ENCODE measurements at regions not wholly inside any gene's neighbourhood (a gene's known extent, or its start where the extent isn't known, plus 50 kb on each side); places are given as distances from the start of the nearest gene placed in this dataset.

GRCh38 chr3:152638707-152639450 lies 196.1 kb upstream of the P2RY1 start:
- Histone ChIP-seq H3K36me3 (ENCODE audit: control insufficient read depth in 1 of 2, insufficient read depth in 2 of 2, low read length in 2 of 2) (no peaks in the 10 kb centered on the region), H3K9ac (ENCODE audit: low read length) (no peak overlapping the region), H3K4me1 (ENCODE audit: control insufficient read depth in 1 of 2, insufficient read depth in 2 of 2, low read length in 2 of 2) (no peaks in the 10 kb centered on the region), H3K27ac (ENCODE audit: low read depth, low read length) (no peak overlapping the region), H3K9me2 (ENCODE audit: insufficient read depth) (no peaks in the 10 kb centered on the region), H4K20me1 (ENCODE audit: insufficient read depth) (no peaks in the 10 kb centered on the region), H3K27me3 (ENCODE audit: insufficient read depth, low read length) (no peaks in the 10 kb centered on the region), H3K9me3 (ENCODE audit: control insufficient read depth in 1 of 2, insufficient read depth in 1 of 2, low read depth in 1 of 2, low read length in 2 of 2) (no peaks in the 10 kb centered on the region), H2AFZ (ENCODE audit: low read depth, low read length, poor library complexity, severe bottlenecking) (no peak overlapping the region), H3K79me2 (ENCODE audit: insufficient read depth, low read length) (no peaks in the 10 kb centered on the region), H3K4me2 (ENCODE audit: low read length) (no peak overlapping the region), H3K4me3 (replicated peaks in 1 of 2; ENCODE audit: low read depth in 1 of 2, low read length in 2 of 2) (no peak overlapping the region)
- DNase-seq (ENCODE audit: low read depth, low spot score), result no peak
- TF ChIP-seq ZNF274 (IDR thresholded peaks at IDR 0.05; ENCODE audit: low read depth, low read length) (no peak), SIN3A (IDR thresholded peaks at IDR 0.05; ENCODE audit: low read depth) (no peak), POLR2AphosphoS5 (IDR thresholded peaks at IDR 0.05; ENCODE audit: low read depth, low read length) (no peak), TCF7L2 (IDR thresholded peaks at IDR 0.05; ENCODE audit: borderline replicate concordance, extremely low read depth, insufficient read depth, insufficient read length) (no peak), REST (IDR thresholded peaks at IDR 0.05; ENCODE audit: low read depth) (no peak), EZH2 (IDR thresholded peaks at IDR 0.05) (no peak)
- no peak for ATAC-seq
- ChIA-PET CTCF (no interaction called here), RAD21 (ENCODE audit: low non-redundant PET in 1 of 2, low total read pairs in 2 of 2, uncharacterized antibody in 2 of 2, unreplicated experiment in 2 of 2) (no interaction called here), POLR2A (no interaction called here)
- BruUV-seq (replicated peaks), result no TSS peak
- intact Hi-C loops (cut with micrococcal nuclease), result no loop called here
